ENCODE measurements at regions not wholly inside any gene's neighbourhood (a gene's known extent, or its start where the extent isn't known, plus 50 kb on each side); places are given as distances from the start of the nearest gene placed in this dataset.

DNA sequence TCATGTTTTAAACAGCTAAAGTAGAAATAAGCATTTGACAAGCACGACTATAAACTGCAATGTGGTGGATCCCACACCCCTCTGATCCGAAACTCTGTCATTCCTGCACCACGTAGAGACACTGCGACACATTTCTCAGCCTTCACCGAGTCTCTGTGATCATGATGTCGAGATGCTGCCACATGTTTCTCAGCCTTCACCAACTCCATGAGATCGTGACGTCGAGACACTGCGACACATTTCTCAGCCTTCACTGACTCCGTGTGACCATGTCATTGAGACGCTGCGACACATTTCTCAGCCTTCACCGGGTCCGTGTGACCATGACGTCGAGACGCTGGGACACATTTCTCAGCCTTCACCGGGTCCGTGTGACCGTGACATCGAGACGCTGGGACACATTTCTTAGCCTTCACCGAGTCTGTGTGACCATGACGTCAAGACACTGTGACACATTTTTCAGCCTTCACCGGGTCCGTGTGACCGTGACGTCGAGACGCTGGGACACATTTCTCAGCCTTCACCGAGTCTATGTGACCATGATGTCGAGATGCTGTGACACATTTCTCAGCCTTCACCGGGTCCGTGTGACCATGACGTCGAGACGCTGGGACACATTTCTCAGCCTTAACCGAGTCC lies 143.0 kb downstream of the TTLL2 start:
- no peak overlapping the region for H3K27ac ChIP-seq
- TF ChIP-seq ZFX (IDR thresholded peaks at IDR 0.05), result no peak
- TF ChIP-seq, protein P1, sequence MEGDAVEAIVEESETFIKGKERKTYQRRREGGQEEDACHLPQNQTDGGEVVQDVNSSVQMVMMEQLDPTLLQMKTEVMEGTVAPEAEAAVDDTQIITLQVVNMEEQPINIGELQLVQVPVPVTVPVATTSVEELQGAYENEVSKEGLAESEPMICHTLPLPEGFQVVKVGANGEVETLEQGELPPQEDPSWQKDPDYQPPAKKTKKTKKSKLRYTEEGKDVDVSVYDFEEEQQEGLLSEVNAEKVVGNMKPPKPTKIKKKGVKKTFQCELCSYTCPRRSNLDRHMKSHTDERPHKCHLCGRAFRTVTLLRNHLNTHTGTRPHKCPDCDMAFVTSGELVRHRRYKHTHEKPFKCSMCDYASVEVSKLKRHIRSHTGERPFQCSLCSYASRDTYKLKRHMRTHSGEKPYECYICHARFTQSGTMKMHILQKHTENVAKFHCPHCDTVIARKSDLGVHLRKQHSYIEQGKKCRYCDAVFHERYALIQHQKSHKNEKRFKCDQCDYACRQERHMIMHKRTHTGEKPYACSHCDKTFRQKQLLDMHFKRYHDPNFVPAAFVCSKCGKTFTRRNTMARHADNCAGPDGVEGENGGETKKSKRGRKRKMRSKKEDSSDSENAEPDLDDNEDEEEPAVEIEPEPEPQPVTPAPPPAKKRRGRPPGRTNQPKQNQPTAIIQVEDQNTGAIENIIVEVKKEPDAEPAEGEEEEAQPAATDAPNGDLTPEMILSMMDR (conservative IDR thresholded peaks at IDR 0.05), result no peak

DNA sequence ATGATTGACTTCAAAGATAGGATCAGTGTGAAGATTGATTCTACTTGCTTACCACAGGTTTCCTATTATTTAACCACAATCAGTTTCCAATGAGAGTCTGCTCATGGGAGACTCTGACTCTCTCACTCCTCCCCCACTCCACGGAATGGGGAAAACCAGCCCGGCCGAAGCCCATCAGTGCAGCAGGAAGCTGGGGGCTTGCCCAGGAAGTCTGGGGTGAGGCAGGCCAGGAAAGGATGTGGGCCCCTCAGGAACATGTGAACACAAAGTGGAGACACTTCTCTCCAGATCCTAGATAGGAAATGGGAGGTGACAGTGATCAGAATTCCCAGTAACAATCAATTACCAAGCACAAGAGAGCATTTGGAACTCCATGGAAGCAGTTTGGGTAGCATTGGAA lies 144.2 kb downstream of the TTLL2 start:
- TF ChIP-seq ZFX (IDR thresholded peaks at IDR 0.05), result no peak
- TF ChIP-seq, protein P1 (conservative IDR thresholded peaks at IDR 0.05), result no peak

DNA sequence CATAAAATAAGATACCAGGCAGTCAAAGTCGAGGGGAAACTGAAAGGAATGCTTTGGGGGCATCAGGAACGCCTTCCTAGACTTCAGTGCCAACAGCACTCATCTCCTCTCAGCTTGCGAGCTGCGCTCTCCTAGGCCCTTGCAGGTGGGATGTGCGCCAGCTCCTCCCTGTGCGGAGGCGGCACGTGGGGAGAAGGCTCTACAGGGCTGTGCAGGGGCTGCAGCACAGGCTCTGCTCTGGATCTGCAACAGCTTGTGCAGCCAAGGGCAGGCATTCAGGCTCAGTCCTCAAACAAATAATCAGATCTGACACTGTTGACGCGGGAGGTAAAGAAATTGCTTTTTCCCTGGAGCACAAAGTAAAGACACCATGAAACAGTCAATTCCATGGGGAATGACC lies 144.8 kb downstream of the TTLL2 start:
- H3K27ac ChIP-seq, result no peak overlapping the region
- TF ChIP-seq ZFX (IDR thresholded peaks at IDR 0.05), result no peak
- TF ChIP-seq, protein P1 (conservative IDR thresholded peaks at IDR 0.05), result no peak

More for the DNA sequence above, 144.2 kb downstream of the TTLL2 start:
- no peak overlapping the region for H3K27ac ChIP-seq

DNA sequence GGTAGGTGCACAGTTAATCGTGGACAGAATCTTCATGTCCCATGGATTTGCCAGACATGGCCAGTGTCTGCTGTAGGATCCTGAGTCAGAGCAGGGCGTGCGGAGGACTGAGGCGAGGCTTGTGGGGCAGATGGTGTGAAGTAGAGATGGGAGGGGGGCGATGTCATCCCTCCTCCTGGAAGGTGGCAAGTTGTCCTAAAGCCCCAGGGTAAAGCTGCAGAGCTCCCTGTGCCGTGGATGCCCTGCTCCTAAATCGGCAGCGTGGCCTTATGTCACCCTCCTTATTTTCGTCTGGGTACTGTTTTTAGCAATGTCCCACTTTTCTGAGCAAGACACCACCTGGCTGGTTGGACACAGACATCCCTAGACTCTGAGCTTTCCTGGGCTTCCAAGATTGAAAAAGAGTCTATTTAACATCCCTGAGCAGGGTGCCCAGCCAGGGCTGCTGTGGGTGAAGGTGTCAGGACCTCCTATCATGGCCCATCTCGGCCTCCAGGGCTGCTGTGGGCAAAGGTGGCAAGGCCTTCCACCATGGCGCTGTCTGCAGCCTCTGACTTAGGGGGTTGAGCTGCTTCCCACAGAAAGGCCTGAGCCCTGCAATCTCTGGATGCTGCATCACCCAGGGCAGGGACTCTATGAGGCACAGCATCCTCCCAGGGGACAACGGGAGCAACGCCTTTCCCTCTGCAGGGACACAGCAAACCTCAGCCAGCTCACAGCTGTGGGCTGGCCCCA lies 145.4 kb downstream of the TTLL2 start:
- TF ChIP-seq, protein P1 (conservative IDR thresholded peaks at IDR 0.05), result no peak
- TF ChIP-seq ZFX (IDR thresholded peaks at IDR 0.05), result no peak

DNA sequence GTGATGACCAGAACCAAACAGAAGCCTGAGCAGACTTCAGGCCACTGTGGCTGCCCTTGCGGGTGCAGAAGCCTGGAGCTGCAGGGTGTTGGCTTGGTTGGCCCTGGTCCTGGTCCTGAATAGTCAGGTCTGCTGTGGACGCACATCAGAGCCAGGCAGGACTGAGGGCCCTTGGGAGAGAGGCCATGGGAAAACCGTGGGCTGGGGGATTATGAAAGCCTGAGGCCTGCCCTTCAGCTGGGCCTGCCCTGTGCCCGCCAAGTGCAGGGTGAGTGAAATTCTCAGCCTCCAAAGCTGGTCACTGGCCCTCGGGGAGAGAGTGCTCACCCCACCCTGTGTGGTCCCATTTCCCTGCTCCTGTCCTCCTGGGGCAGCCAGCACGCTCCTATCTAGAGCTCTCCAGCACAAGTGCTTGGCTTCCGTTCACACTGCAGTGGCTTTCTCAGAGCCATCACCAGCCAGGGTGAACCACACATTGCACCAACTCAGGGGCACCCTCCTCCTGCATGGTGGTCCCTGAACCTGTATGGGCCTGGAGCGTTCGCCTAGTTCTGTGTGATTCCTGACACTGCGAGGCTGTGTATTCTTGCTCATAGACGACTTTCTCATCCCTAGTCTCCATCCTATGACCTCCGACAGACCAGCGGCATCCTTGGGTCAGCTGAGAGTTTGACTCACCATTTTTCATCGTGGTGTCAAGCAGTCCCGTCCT lies 146.1 kb downstream of the TTLL2 start:
- no peak overlapping the region for H3K27ac ChIP-seq
- no peak for TF ChIP-seq ZFX (IDR thresholded peaks at IDR 0.05)
- TF ChIP-seq, protein P1 (conservative IDR thresholded peaks at IDR 0.05), result no peak

More for the DNA sequence above, 145.4 kb downstream of the TTLL2 start:
- H3K27ac ChIP-seq, result no peak overlapping the region

DNA sequence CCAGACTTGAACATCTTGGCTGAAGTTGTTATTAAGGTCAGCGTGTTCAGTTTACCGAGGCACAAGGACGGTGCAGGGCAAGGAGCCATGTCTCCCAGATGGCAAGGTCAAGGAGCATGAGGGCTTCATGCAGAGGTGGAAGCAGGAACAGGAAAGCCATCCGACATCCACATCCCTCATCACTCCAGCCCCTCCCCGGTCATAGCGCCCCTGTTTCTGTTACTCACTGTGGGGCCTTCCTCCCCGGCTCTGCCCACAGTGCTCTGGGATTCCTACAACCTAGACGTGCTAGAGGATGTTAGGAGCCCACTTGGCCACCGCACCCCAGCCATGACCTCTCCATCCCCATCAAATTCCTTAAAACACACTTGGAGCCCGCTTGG lies 146.7 kb downstream of the TTLL2 start:
- TF ChIP-seq ZFX (IDR thresholded peaks at IDR 0.05), result no peak
- TF ChIP-seq, protein P1 (conservative IDR thresholded peaks at IDR 0.05), result no peak
- no peak overlapping the region for H3K27ac ChIP-seq

DNA sequence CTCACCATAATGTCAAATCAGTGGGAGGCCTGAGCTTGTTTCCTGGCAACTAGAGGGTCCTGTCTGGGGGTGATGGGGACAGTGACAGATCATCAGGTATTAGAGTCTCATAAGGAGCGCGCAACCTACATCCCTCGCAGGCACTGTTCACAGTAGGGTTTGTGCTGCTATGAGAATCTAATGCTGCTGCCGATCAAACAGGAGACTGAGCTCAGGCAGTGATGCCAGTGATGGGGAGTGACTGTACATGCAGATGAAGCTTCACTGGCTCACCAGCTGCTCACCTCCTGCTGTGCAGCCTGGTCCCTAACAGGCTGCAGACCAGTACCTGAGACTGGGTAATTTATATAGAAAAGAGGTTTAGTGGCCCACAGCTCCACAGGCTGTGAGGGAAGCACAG lies 147.3 kb downstream of the TTLL2 start:
- no peak overlapping the region for H3K27ac ChIP-seq
- TF ChIP-seq, protein P1 (conservative IDR thresholded peaks at IDR 0.05), result no peak
- no peak for TF ChIP-seq ZFX (IDR thresholded peaks at IDR 0.05)

Measured in C4-2B (cell line).